ENCODE measurements at regions not wholly inside any gene's neighbourhood (a gene's known extent, or its start where the extent isn't known, plus 50 kb on each side); places are given as distances from the start of the nearest gene placed in this dataset.

- Histone ChIP-seq H3K79me2 (ENCODE audit: insufficient read depth, low read length) (no peaks in the 10 kb centered on the region), H3K4me1 (ENCODE audit: insufficient read depth, low read length) (no peaks in the 10 kb centered on the region), H3K27me3 (ENCODE audit: control insufficient read depth in 1 of 2, insufficient read depth in 2 of 2, low read length in 2 of 2) (no peaks in the 10 kb centered on the region), H3K27ac (ENCODE audit: extremely low read length, insufficient read depth, low read length) (no peak overlapping the region), H4K20me1 (ENCODE audit: insufficient read depth, low read length) (no peaks in the 10 kb centered on the region), H3K36me3 (replicated peaks in 1 of 2; ENCODE audit: control insufficient read depth in 1 of 2, insufficient read depth in 2 of 2, low read length in 2 of 2) (no peaks in the 10 kb centered on the region), H3K4me3 (replicated peaks in 1 of 3; ENCODE audit: insufficient read depth in 1 of 3, low read depth in 2 of 3, low read length in 3 of 3) (no peak overlapping the region), H2AFZ (ENCODE audit: low read length) (no peak overlapping the region), H3K4me2 (ENCODE audit: low read depth, low read length) (no peak overlapping the region), H3K9ac (ENCODE audit: insufficient read depth, low read depth, low read length) (no peak overlapping the region), H3K9me3 (ENCODE audit: low read length) (peaks cover 29% of the 10 kb centered on the region)
- no TSS peak for BruUV-seq (replicated peaks)
- DNase-seq (ENCODE audit: low spot score) (no peak), ATAC-seq (no peak), FAIRE-seq (no peak)
- peak; percentile 42; the same call in 1 of the 2 replicates for TF ChIP-seq LCORL (IDR thresholded peaks at IDR 0.05)
- no peak for TF ChIP-seq LCORL (CRISPR knock-in tag; IDR thresholded peaks at IDR 0.05)
- TF ChIP-seq REL (CRISPR knock-in tag; conservative IDR thresholded peaks at IDR 0.05): no peak
- 56% methylated on average over 2 of the region's 2 CpGs for WGBS (ENCODE audit: low lambda C conversion rate)
- intact Hi-C loops (cut with micrococcal nuclease; ENCODE audit: unreplicated experiment): no loop called here
- in situ Hi-C loops (cut with HindIII; ENCODE audit: extremely low pct_ligation_motif_present, low pct_unique_long_range_greater_than_20kb): no loop called here
- POLR2A ChIA-PET: no interaction called here
- CTCF ChIA-PET (ENCODE audit: low intra/inter-chr PET ratio, low total read pairs): no interaction called here
Measured at GRCh38 chr15:95742836-95743235, 587.7 kb upstream of the NR2F2 start.

- Histone ChIP-seq H2AFZ (ENCODE audit: low read length) (no peak overlapping the region), H3K9ac (ENCODE audit: insufficient read depth, low read depth, low read length) (no peak overlapping the region), H3K27ac (ENCODE audit: extremely low read length, insufficient read depth, low read length) (no peak overlapping the region), H3K4me3 (replicated peaks in 1 of 3; ENCODE audit: insufficient read depth in 1 of 3, low read depth in 2 of 3, low read length in 3 of 3) (no peak overlapping the region), H3K9me3 (ENCODE audit: low read length) (no peaks in the 10 kb centered on the region), H3K4me2 (ENCODE audit: low read depth, low read length) (no peak overlapping the region), H3K4me1 (ENCODE audit: insufficient read depth, low read length) (no peaks in the 10 kb centered on the region), H3K36me3 (replicated peaks in 1 of 2; ENCODE audit: control insufficient read depth in 1 of 2, insufficient read depth in 2 of 2, low read length in 2 of 2) (no peaks in the 10 kb centered on the region), H3K79me2 (ENCODE audit: insufficient read depth, low read length) (no peaks in the 10 kb centered on the region), H3K27me3 (ENCODE audit: control insufficient read depth in 1 of 2, insufficient read depth in 2 of 2, low read length in 2 of 2) (no peaks in the 10 kb centered on the region), H4K20me1 (ENCODE audit: insufficient read depth, low read length) (no peaks in the 10 kb centered on the region)
- ATAC-seq: no peak
- DNase-seq (ENCODE audit: low spot score): no peak
- no peak for TF ChIP-seq SMARCE1 (IDR thresholded peaks at IDR 0.05; ENCODE audit: borderline replicate concordance)
- TF ChIP-seq ZBTB2 (CRISPR knock-in tag; IDR thresholded peaks at IDR 0.05; ENCODE audit: low read depth): no peak
- in situ Hi-C loops (cut with HindIII; ENCODE audit: extremely low pct_ligation_motif_present, low pct_unique_long_range_greater_than_20kb) (loop anchor here (25.0 kb wide), 1 partner anchor 580 kb away; the partner anchor contains the start of gene NR2F2), intact Hi-C loops (cut with micrococcal nuclease; ENCODE audit: unreplicated experiment) (no loop called here)
- 24% methylated on average over 2 of the region's 2 CpGs for WGBS (ENCODE audit: low lambda C conversion rate)
- CTCF ChIA-PET (ENCODE audit: low intra/inter-chr PET ratio, low total read pairs): no interaction called here
- BruUV-seq (replicated peaks): no TSS peak
- POLR2A ChIA-PET: no interaction called here
- no peak for FAIRE-seq
Measured at GRCh38 chr15:95757171-95757570, 573.3 kb upstream of the NR2F2 start.
